ENCODE measurements at regions not wholly inside any gene's neighbourhood (a gene's known extent, or its start where the extent isn't known, plus 50 kb on each side); places are given as distances from the start of the nearest gene placed in this dataset.

DNA sequence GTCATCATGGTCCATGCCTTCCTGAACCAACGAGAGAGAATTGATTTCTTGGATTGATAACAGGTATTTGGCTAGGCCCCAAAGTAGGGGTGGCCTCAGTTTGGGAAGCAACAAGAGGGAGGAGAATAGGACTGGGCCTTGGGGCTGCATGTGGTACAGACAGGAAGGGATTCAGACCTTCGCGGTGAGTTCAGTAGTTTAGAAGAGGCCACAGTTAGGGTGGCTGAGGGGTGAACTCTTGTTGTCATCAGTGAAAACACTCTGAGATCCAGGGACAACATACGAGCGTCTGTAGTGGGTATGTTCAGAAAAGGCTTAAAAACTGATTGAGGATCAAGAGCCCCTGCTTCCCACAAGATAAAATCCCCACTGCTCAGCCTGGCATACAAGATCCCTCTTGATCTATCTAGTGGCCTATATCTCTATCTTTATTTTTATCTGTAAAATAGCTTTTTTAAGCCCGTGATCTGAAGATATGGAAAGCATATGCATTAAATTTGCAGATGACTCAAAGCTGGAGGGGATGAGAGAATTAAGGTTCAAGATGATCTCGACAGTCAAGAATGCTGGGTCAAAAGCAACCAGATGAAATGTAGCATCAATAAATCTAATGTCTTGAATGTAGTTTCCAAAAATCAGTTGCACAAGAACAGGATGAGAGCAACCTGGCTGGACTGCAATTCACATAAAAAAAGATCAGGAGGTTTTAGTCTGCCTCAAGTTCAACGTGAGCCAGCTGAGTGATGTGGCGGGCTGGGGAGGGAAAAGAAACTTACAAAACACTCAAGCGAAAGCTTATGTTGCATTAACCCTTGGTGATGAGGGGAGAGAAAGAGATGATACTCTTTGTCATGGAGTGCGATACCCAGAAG, 221.1 kb upstream of the TLE3 start:
- FAIRE-seq: no peak

DNA sequence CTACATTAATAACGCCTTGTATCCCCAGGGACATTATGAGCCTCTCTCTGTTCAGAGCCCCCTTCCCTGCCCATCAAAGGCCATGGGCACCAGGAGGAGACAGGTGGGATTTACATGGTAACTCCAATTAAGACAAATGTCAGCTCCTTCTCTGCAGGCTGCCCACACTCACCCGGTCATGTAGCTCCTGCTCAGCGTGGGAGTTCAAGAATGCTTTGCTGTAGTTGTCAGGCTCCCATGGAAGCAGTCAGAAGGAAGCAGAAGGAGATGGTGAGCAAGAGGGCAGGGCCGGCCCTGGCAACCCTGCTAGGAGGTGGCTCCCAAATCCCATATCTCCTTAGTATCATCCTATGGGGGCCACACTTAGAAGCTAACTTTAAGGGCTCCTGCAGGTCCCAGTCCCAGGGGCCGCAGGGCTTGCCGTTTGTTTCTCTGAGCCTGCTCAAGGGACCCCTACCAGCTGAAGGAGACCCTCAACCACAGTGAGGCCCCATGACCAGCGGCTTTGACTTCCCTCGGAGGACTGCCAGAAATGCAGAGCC, 218.4 kb upstream of the TLE3 start:
- no peak for FAIRE-seq

GRCh38 chr15:70315431-70315830, 217.7 kb upstream of the TLE3 start:
- no peak for FAIRE-seq

- no peak for FAIRE-seq
Measured at GRCh38 chr15:70314688-70315087, 217.0 kb upstream of the TLE3 start.

DNA sequence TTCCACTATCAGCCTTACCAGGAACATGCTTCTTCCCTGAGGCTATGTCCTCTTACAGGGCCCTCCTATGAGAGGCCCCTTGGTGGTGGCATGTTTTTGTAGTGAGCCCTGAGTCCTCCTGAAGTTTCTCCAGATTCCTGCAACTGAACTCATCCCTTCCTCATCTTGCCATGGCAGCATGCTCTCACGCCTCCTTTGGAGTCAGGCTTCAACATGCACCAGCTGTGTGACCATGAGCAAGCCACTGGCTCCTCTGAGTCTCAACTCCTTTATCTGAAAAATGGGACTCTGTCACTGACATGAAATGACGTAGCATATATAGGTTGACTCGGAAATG, 216.3 kb upstream of the TLE3 start:
- no peak for FAIRE-seq

- no peak for FAIRE-seq
Measured at GRCh38 chr15:70313099-70314017, 215.6 kb upstream of the TLE3 start.

DNA sequence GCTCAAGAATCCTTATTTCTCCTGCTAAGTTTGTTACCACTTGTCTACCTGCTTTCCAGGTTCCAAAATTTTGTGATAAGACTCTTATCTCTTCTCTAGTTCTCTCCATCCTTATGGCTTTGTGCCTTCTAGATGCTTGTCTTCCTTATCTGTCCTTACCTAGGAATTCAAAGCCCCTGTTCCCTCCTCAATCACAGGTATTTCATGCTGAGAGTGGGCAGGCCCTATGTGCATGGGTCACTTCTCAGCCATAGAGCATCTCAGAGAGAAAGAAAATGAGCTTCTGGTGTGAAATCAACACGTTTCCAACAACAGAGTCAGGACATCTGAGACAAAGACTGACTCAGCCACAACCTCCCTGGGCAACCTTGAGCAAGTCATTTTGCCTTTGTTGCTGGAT, 214.1 kb upstream of the TLE3 start:
- FAIRE-seq: no peak

GRCh38 chr15:70309716-70310115, 212.0 kb upstream of the TLE3 start:
- FAIRE-seq: no peak

DNA sequence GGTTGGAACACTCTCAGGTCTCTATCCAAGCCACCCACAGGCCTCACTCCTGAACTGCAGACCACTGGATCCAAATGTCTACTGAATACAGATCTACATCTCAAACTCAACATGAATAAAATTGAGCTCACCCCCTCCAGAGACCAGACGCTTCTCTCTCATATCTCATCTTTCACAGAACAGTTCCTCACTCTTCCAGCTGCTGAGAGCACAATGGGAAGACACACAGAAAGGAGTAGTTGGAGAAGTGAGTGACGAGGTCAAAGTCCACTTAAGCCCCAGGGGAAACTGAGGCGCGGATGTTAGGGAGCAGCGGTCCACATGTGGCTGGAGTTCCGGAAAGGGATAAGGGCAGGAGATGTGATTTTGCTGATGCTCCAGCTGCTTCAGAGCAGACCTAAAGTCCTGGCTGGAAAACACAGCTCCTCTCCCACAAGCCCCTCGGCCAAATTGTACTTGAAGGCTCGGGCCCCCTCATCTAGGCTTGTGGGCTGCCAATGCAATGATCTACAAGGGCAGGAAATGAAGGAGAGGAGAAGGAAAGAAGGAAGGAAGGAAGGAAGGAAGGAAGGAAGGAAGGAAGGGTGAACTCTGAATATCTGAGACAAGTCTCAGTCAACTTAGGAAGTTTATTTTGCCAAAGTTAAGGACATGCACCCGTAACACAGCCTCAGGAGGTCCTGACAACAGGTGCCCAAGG, 211.2 kb upstream of the TLE3 start:
- no peak for FAIRE-seq

DNA sequence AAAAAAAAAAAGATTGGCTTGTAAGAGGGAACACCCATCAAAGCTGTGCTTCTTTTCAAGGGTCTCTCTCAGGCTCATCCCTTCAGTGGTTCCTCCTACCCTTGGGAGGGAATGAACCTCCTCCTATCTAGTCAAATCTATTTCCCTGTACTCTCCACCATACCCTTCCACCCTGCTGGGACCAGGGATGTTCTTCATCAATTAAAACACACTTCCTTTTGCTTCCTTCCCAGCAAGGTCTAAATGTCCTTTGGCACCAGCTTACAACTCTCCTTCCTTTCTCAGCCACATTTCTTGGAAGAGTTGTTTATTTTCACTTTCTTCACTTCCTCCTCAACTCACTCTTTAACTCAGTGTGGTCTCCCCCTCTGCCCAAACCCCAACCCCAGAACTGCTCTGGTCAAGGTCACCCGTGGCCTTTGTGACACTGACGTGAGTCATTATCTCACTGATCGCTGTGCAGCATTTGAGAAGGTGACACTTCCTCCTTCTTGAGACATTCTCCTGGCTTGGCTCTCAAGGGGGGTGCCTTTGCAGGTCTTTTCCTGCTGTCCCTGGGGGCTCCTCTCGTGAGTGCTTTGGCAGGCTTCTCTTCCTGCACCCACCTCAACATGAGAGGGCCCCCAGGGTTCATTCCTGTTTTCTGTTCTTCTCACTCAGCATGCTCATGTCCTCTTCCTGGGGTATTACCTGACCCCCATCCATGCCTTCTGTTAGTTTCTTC, 210.5 kb upstream of the TLE3 start:
- no peak for FAIRE-seq

- FAIRE-seq: no peak
Measured at GRCh38 chr15:70306582-70306981, 208.9 kb upstream of the TLE3 start.

DNA sequence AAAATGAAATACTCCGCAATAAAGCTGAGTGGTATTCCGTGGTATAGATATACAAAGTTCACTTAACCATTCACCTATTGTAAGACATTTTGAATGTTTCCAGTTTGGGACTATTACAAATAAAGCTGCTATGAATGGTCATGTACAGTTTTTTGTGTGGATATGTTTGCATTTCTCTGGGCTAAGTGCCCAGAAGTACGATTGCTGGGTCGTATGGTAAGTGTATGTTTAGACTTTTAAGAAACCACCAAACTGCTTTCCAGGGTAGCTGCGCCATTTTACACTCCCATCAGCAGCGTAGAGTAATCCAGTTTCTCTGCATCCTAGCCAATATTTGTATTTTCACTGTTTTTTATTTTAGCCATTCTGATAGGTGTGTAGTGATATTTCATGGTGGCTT, 208.4 kb upstream of the TLE3 start:
- FAIRE-seq: no peak

DNA sequence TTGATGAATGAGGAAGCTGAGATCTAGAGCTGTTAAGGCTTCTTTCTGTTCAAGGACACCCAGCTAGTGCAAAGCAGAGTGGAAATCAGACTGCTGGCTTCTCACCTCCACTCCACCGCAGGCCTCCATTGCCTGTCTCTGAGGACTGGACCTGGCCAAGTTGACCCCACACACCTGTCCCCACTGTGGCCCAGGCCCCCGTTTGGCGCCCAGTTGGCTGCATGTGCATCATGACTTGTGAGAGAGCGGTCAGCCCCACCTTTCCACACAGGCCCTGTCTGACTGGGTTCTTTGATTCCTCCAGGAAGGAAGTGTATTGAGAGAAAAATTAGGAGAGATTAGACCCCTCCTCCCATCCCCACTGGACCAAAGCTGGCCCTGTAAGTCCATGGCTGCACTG, 206.3 kb upstream of the TLE3 start:
- FAIRE-seq: no peak

- no peak for FAIRE-seq
Measured at GRCh38 chr15:70302360-70302759, 204.6 kb upstream of the TLE3 start.

GRCh38 chr15:70301396-70301795, 203.7 kb upstream of the TLE3 start:
- FAIRE-seq: no peak

DNA sequence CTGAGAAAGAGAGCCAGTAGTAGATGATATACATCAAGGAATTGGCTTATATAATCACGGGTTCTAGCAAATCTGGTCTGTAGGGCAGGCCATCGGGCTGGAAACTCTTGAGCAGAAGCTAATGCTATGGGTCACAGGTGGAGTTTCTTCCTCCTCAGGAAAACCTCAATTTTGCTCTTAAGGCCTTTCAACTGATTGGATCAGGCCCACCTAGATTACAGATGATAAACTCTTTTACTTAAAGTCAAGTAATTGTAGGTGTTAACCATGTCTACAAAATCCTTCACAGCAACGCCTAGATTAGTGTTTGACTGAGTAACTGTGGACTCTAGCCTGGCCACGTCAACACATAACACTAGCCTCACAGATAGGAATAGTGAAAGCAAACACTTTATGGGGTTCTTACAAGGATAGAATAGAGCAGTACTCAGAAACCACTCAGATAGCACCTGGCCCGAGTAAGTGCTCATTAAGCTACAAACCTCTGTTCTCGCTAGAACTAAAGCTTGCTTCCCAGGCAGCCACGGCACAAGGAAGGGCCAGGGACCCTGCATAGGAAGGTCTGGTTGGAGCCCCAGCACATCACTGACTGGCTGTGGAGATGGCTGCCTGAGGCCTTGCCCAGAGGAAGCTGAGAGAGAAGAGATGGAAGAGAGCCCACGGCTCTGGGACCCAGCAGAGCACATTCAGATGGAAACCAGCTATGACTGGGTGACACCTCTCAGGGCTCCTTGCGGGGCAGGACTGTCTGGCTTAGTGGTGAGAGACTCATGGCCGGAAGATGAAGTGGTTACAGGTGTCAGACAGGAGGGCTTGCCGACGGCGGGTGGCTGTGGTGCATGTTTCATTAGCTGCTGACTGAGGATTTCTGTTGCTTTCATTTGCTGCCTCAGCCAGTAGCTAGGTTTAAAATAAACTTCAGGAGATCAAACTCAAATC, 202.5 kb upstream of the TLE3 start:
- no peak for FAIRE-seq

- no peak for FAIRE-seq
Measured at GRCh38 chr15:70297465-70298058, 199.8 kb upstream of the TLE3 start.

GRCh38 chr15:70294731-70295305, 197.1 kb upstream of the TLE3 start:
- no peak for FAIRE-seq

- FAIRE-seq: no peak
Measured at GRCh38 chr15:70293591-70294470, 196.1 kb upstream of the TLE3 start.
